ENCODE measurements at regions not wholly inside any gene's neighbourhood (a gene's known extent, or its start where the extent isn't known, plus 50 kb on each side); places are given as distances from the start of the nearest gene placed in this dataset.

DNA sequence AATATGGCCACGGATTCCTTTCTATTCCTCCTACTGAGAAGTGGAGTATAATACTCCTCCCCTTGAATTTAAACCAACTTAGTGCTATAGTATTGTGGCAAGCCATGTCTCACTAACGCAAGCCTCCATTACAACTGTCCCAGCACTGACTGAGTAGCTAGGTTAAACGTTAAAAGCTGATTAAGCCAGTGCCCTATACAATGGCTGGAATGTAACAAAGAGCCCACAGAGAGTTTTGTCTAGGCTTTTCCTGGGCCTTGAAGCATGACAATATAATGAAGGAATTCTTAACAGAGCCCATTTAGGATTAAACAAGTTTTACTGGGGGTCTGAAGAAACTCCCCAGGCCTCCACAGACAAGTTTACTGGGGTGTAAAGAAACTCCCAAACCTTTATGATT lies 254.5 kb upstream of the DACH1 start:
- 91 to 92% methylated on average over 3 of the region's 3 CpGs for WGBS, 2 donors
- no peaks in the 10 kb centered on the region for H3K36me3 ChIP-seq (ENCODE audit: control insufficient read depth in 4 of 4, insufficient read depth in 4 of 4, low read length in 4 of 4)
- H3K9me3 ChIP-seq (ENCODE audit: control insufficient read depth in 4 of 4, insufficient read depth in 3 of 4, low read length in 3 of 4): no peaks in the 10 kb centered on the region
- DNase-seq (no peak), ATAC-seq (ENCODE audit: insufficient read depth, low FRiP score) (no peak)
- no peak overlapping the region for H3K4me3 ChIP-seq
- no peak overlapping the region for H3K27ac ChIP-seq (ENCODE audit: low read depth in 1 of 2, low read length in 1 of 2)
- H3K4me1 ChIP-seq (ENCODE audit: control insufficient read depth in 5 of 5, insufficient read depth in 5 of 5, low read length in 5 of 5): no peaks in the 10 kb centered on the region
- H3K27me3 ChIP-seq (ENCODE audit: control insufficient read depth in 3 of 3, insufficient read depth in 3 of 3, low read length in 2 of 3): no peaks in the 10 kb centered on the region
- TF ChIP-seq, protein P1, sequence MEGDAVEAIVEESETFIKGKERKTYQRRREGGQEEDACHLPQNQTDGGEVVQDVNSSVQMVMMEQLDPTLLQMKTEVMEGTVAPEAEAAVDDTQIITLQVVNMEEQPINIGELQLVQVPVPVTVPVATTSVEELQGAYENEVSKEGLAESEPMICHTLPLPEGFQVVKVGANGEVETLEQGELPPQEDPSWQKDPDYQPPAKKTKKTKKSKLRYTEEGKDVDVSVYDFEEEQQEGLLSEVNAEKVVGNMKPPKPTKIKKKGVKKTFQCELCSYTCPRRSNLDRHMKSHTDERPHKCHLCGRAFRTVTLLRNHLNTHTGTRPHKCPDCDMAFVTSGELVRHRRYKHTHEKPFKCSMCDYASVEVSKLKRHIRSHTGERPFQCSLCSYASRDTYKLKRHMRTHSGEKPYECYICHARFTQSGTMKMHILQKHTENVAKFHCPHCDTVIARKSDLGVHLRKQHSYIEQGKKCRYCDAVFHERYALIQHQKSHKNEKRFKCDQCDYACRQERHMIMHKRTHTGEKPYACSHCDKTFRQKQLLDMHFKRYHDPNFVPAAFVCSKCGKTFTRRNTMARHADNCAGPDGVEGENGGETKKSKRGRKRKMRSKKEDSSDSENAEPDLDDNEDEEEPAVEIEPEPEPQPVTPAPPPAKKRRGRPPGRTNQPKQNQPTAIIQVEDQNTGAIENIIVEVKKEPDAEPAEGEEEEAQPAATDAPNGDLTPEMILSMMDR (IDR thresholded peaks at IDR 0.05; ENCODE audit: control extremely low read depth, extremely low read depth): no peak
- no peak overlapping the region for H3K9ac ChIP-seq (ENCODE audit: insufficient read depth in 1 of 2, low read length in 2 of 2)

DNA sequence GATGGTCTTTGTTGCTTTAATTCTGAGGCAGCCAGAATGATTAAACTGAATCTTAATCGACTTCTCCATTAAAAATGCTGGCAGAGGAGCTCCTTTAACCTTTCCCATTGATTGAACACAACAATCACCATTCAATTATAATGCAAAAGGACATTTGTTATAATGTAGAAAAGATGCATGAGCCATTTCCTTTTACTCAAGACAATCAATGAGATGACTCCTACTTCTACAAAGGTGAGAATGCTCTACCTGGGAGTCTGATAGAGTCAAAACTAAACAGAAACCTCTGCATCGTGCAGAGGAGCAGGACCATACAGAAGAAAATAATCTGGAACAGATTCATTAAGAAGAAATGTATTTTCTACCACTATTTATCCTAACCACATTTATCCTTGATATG lies 253.6 kb upstream of the DACH1 start:
- WGBS, 2 donors: 77 to 82% methylated on average over 2 of the region's 2 CpGs

DNA sequence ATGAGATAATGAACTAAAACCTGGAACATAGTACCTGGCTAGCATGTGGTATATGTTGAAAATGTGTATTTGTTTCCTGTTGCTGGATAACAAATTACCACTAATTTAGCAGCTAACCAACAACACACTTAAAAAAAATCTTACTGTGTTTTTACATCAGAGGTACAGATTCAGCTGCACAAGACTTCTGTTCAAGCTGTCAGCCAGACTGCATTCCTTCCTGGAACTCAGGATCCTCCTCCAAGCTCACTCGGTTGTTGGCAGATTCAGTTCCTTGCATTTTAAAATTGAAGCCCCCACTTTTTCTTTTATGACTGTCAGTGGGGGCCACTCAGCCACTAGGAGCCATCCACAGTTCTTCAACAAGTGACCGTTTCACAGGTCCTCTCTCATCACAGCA lies 246.9 kb upstream of the DACH1 start:
- peaks cover 0 to 7% (median 0%) of the 10 kb centered on the region in 5 donors for H3K4me1 ChIP-seq (ENCODE audit: control insufficient read depth in 5 of 5, insufficient read depth in 5 of 5, low read length in 5 of 5)
- H3K27me3 ChIP-seq (ENCODE audit: control insufficient read depth in 3 of 3, insufficient read depth in 3 of 3, low read length in 2 of 3): no peaks in the 10 kb centered on the region
- no peaks in the 10 kb centered on the region for H3K36me3 ChIP-seq (ENCODE audit: control insufficient read depth in 4 of 4, insufficient read depth in 4 of 4, low read length in 4 of 4)
- no peak overlapping the region for H3K4me3 ChIP-seq
- no peak overlapping the region for H3K27ac ChIP-seq (ENCODE audit: low read depth in 1 of 2, low read length in 1 of 2)
- ATAC-seq (ENCODE audit: insufficient read depth, low FRiP score) (no peak), DNase-seq (no peak)
- no peak overlapping the region for H3K9ac ChIP-seq (ENCODE audit: insufficient read depth in 1 of 2, low read length in 2 of 2)
- WGBS, 2 donors: 81 to 91% methylated on average over 2 of the region's 2 CpGs
- H3K9me3 ChIP-seq (ENCODE audit: control insufficient read depth in 4 of 4, insufficient read depth in 3 of 4, low read length in 3 of 4): no peaks in the 10 kb centered on the region
- TF ChIP-seq, protein P1 (IDR thresholded peaks at IDR 0.05; ENCODE audit: control extremely low read depth, extremely low read depth): no peak

More for the DNA sequence above, 253.6 kb upstream of the DACH1 start:
- no peaks in the 10 kb centered on the region for H3K27me3 ChIP-seq (ENCODE audit: control insufficient read depth in 3 of 3, insufficient read depth in 3 of 3, low read length in 2 of 3)
- TF ChIP-seq, protein P1 (IDR thresholded peaks at IDR 0.05; ENCODE audit: control extremely low read depth, extremely low read depth): no peak
- H3K9me3 ChIP-seq (ENCODE audit: control insufficient read depth in 4 of 4, insufficient read depth in 3 of 4, low read length in 3 of 4): no peaks in the 10 kb centered on the region
- no peaks in the 10 kb centered on the region for H3K4me1 ChIP-seq (ENCODE audit: control insufficient read depth in 5 of 5, insufficient read depth in 5 of 5, low read length in 5 of 5)
- no peaks in the 10 kb centered on the region for H3K36me3 ChIP-seq (ENCODE audit: control insufficient read depth in 4 of 4, insufficient read depth in 4 of 4, low read length in 4 of 4)
- ATAC-seq (ENCODE audit: insufficient read depth, low FRiP score): no peak
- H3K27ac ChIP-seq (ENCODE audit: low read depth in 1 of 2, low read length in 1 of 2): no peak overlapping the region
- no peak overlapping the region for H3K9ac ChIP-seq (ENCODE audit: insufficient read depth in 1 of 2, low read length in 2 of 2)
- DNase-seq: no peak
- no peak overlapping the region for H3K4me3 ChIP-seq

DNA sequence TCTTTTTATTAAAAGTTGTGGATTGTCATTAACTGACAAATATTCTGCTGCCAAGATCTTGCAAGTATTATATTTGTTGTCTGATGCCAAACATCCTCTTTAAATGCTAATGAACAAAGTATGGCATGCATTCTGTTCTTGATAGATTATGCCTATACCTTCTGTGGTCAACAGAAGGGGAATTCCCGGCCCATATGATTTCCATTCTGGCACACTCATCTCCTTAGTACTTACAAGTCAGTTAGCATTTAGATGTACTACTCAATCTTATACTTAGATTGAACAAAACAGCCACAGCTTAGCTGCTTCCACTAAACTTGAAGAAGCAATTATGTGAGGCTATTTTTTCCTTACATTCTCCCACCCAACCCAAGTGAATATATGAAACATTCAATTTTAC lies 246.1 kb upstream of the DACH1 start:
- Histone ChIP-seq H3K9ac (ENCODE audit: insufficient read depth in 1 of 2, low read length in 2 of 2) (no peak overlapping the region), H3K36me3 (ENCODE audit: control insufficient read depth in 4 of 4, insufficient read depth in 4 of 4, low read length in 4 of 4) (no peaks in the 10 kb centered on the region), H3K27me3 (ENCODE audit: control insufficient read depth in 3 of 3, insufficient read depth in 3 of 3, low read length in 2 of 3) (no peaks in the 10 kb centered on the region), H3K27ac (ENCODE audit: low read depth in 1 of 2, low read length in 1 of 2) (no peak overlapping the region), H3K4me3 (no peak overlapping the region), H3K9me3 (ENCODE audit: control insufficient read depth in 4 of 4, insufficient read depth in 3 of 4, low read length in 3 of 4) (no peaks in the 10 kb centered on the region), H3K4me1 (ENCODE audit: control insufficient read depth in 5 of 5, insufficient read depth in 5 of 5, low read length in 5 of 5) (peaks cover 0 to 7% (median 0%) of the 10 kb centered on the region in 5 donors)
- no peak for ATAC-seq (ENCODE audit: insufficient read depth, low FRiP score)
- peak; percentile 26 to 75 (median 57) for DNase-seq
- TF ChIP-seq, protein P1 (IDR thresholded peaks at IDR 0.05; ENCODE audit: control extremely low read depth, extremely low read depth): no peak
- 81 to 94% methylated on average over 1 of the region's 1 CpG for WGBS, 2 donors
